ENCODE measurements at regions not wholly inside any gene's neighbourhood (a gene's known extent, or its start where the extent isn't known, plus 50 kb on each side); places are given as distances from the start of the nearest gene placed in this dataset.
"Not testable (repeated sequence)": the region's sequence is repeated elsewhere in the genome, so short reads cannot be mapped to it uniquely, and the experiment has no call there.

DNA sequence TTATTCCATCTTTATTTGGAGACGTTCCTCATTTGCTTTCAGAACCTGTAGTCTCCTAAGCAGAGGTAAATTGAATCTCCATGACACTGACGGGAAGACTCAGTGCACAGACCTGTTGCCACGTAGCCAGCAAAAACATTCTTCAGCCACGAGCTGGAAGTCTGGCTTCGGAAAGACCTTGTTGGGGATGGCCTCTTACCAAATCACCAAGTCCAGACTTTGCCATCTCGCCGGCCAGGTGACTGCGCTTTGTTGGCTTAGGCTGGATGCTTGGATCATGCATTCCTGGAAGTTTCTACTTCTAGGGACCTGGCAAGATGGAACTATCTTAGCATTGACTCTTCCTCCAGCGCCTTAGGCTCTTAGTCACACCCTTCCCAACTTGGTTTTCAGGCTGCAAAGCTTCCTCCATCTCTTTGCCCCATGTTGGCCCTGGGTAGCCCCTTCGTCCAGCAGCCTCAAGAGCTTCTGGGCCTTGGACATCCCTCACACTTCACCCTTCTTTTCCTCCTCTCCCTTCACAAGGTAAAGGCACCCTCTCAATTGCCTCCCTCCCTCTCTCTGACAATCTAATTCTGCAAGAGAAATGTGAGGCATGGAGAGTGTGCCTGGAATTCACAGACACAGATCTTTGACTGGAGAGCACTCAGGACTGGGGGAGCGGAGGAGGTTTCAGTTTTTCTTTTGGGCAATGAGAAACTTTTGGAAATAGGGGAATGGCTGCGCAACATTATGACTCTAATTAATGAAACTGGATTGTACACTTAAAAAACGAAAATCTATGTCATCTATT, 451.9 kb upstream of the MKI67 start:
- DNase-seq (ENCODE audit: low spot score), result no peak

DNA sequence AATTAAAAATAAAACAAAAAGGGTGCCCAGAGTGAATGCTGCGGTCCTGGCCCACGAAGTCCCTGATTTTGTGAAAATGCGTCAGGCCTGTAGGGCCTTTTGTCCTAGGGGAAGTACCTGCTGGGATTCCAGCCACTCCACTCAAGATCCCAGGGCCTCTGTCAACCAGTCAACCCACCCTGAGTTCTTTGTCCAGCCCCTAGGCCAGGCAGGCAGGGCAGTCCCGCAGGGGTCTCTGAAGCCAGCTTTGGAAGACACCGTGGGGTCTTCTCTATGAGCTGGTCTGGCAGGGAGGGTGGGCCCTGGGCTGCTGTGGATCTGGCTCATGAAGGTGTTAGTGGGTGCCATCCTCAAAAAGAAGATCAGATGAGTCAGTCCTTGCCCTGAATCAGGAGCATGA, 452.5 kb upstream of the MKI67 start:
- no peak for DNase-seq (ENCODE audit: low spot score)

- DNase-seq (ENCODE audit: low spot score), result no peak
Measured at GRCh38 chr10:128579280-128579865, 453.1 kb upstream of the MKI67 start.

DNA sequence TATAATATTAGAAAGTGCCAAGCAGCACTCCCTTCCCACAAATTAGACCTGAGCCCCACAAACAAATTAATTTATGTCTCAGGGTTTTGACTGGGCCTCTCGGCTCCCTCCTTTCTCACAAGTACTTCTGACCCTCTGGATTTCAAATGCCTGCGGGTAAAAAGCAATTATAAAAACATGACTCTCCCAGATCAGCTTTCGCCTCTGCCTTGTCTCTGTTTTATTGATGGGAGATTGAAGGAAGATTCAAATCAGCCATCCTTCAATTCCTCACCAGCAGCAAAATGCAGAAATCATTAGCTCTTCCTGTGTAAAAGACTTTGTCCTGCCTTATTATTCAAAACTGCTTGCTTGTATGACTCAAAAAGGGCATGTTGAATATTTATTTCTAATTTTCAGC, 453.7 kb upstream of the MKI67 start:
- DNase-seq (ENCODE audit: low spot score), result no peak

DNA sequence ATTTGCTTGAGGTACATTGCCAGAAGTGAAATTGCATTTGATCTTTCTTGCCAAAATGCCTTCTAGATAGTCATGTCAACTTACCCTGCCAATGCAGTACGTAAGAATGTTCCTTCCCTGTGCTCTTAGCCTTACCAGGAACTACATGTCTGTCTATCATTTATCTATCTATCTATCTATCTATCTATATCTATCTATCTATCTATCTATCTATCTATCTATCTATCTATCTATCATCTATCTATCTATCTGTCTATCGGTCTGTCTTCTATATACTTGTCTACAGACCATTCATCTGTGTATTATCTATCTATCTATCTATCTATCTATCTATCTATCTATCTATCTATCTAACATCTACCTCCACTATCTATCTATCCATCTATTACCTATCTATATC, 456.9 kb upstream of the MKI67 start:
- not testable (repeated sequence) for DNase-seq (ENCODE audit: low spot score)

DNA sequence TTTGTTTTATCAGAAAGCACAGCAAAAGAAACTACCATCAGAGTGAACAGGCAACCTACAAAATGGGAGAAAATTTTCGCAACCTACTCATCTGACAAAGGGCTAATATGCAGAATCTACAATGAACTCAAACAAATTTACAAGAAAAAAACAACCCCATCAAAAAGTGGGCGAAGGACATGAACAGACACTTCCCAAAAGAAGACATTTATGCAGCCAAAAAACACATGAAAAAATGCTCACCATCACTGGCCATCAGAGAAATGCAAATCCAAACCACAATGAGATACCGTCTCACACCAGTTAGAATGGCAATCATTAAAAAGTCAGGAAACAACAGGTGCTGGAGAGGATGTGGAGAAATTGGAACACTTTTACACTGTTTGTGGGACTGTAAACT, 460.4 kb upstream of the MKI67 start:
- not testable (repeated sequence) for DNase-seq (ENCODE audit: low spot score)

- no peak for DNase-seq (ENCODE audit: low spot score)
Measured at GRCh38 chr10:128587689-128588088, 461.5 kb upstream of the MKI67 start.

DNA sequence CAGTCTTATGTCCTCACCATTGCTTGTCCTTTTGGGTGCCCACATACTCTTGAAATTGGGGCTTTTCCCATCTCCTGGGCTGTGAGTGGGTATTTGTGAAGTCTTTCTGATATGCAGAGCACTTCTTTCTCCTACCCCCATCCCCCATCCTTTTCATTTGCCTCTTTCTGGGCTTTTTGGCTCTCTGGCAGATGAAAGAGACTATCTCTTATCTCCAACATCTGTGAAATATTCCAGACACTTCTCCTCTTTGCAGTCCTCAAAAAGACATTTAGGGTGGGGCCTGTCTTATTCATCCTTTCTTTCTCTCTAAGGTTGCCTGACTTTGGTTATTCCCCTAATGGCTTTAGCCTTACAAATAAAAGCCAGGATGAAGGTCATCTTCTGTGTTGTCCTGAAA, 462.2 kb upstream of the MKI67 start:
- DNase-seq (ENCODE audit: low spot score), result no peak

DNA sequence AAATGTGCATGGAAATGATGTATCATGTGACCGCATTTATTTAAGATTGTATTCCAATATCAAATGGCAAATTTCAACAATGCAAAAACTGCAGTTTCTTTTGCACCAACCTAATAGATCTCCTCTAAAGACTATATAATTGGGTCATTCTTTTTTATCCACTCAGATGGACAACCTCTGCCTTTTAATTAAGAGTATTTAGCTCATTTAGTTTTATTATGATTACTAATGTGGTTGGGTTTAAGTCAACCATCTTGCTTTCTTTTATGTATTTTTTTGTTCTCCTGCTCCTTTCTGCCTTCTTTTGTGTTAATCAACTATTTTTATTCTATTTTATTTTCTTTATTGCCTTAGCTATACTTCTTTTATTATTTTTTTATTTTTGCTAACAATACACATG, 468.5 kb upstream of the MKI67 start:
- DNase-seq (ENCODE audit: low spot score), result no peak

GRCh38 chr10:128596906-128597305, 470.7 kb upstream of the MKI67 start:
- no peak for DNase-seq (ENCODE audit: low spot score)

GRCh38 chr10:128599030-128599429, 472.8 kb upstream of the MKI67 start:
- no peak for DNase-seq (ENCODE audit: low spot score)

GRCh38 chr10:128599538-128599937, 473.3 kb upstream of the MKI67 start:
- no peak for DNase-seq (ENCODE audit: low spot score)

DNA sequence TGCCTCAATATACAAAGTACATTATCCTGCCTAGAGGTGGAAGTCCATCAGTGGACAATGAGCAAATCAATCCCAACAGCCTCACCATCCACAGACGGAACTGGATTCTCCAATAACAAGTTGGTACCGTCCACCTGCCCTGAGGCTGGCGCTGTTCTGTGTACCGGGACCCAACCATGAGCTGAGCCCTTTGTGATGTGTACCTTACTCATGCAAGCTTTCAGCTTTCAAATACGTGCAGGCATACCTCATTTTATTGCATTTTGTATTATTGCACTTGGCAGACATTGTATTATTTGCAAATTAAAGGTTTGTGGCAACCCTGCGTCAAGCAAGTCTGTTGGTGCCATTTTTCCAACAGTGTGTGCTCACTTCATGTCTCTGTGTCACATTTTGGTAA, 476.0 kb upstream of the MKI67 start:
- DNase-seq (ENCODE audit: low spot score), result no peak

GRCh38 chr10:128604025-128604424, 477.8 kb upstream of the MKI67 start:
- no peak for DNase-seq (ENCODE audit: low spot score)

- DNase-seq (ENCODE audit: low spot score), result no peak
Measured at GRCh38 chr10:128605180-128605579, 479.0 kb upstream of the MKI67 start.

GRCh38 chr10:128606055-128606454, 479.8 kb upstream of the MKI67 start:
- no peak for DNase-seq (ENCODE audit: low spot score)

DNA sequence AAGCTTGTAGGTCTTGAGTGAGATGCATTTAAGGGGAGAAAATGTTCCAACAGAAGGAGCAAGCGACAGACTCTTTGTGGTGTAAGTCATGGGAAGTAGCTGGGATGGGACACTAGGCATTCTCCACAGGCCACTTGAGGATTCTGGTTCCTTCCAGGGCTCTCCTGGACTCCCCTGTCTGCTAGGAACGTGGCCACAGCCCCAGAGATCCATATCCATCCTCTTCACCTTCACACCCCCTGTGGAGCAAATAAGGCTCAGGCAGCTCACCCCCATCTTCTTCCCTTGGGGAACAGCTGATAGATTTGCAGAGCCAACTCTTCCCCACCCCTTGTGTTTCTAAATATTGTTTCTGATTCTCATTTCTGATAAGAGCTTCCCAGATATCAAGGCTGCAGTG, 482.6 kb upstream of the MKI67 start:
- no peak for DNase-seq (ENCODE audit: low spot score)

DNA sequence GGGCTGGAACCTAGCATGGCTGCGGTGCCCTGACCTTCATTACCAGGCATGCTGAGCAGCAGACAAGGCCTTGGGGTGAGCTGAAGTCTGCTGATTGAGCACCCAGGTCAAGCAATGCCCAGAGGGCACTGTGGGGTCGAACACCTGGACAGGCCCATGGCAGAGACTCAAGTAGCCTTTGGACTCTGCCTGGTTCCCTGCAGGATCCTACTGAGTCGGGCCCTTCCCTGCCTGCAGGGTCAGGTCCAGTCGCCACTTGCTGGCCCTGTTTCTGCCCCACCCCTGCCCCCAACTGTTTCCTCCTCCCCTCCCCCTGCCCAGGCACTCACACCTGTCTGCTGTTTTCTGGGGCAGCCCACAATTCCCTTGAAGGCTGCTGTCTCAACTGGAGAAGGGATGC, 483.2 kb upstream of the MKI67 start:
- DNase-seq (ENCODE audit: low spot score), result no peak

DNA sequence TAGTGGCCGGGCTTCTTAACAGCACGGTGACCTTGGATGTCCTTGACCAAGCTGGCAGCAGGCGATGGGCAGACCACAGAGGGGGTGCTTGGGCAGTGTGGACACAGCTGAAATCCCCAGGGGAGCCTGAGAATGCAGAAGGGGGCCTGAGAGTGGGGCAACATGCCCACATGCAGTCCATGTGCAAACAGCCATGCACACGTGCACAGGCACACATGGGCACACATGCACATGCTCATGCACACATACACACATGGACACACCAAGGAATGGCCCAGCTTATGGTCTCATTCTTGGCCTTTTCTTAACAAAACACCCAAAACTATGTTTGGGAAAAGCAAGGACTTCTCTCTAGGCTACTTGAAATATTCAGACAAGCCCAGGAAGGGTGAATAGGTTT, 483.9 kb upstream of the MKI67 start:
- no peak for DNase-seq (ENCODE audit: low spot score)

DNA sequence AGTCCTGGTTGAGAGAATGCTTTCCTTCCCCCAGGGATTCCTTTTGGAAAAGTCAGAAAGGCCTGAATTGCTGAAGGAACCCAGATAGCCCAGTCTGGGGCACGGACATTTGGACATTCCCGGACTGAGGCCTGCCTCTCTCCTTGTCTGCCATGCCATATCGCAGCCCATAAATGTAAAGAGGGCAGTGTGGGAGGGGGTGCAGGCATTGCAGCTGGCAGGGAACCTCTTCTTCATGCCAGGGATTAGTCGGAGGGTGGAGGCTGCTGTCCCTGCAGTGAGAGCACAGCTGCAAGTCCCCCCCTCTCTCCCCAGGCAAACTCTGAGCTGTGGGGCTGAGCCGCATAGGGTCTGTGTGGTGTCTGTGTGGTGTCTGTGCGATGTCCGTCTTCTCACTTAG, 486.0 kb upstream of the MKI67 start:
- no peak for DNase-seq (ENCODE audit: low spot score)

GRCh38 chr10:128612631-128613030, 486.4 kb upstream of the MKI67 start:
- no peak for DNase-seq (ENCODE audit: low spot score)

GRCh38 chr10:128614016-128614605, 487.9 kb upstream of the MKI67 start:
- no peak for DNase-seq (ENCODE audit: low spot score)

GRCh38 chr10:128614802-128615553, 488.8 kb upstream of the MKI67 start:
- no peak for DNase-seq (ENCODE audit: low spot score)

Measured in hematopoietic multipotent progenitor cell treated with erythropoietin and hydrocortisone succinate and interleukin-3 and kit ligand, for 17 days (in vitro differentiated cells).